Amniotic epithelial cell (primary cell): ENCODE measurements at regions not wholly inside any gene's neighbourhood (a gene's known extent, or its start where the extent isn't known, plus 50 kb on each side); places are given as distances from the start of the nearest gene placed in this dataset.
A peak's percentile ranks its signal among the peaks of the same experiment; 100 is the strongest.
"Not testable (repeated sequence)": the region's sequence is repeated elsewhere in the genome, so short reads cannot be mapped to it uniquely, and the experiment has no call there.

Experiments used
- DNase-seq: peaks from one replicate; pipeline ENCODE4 v3.0.0-alpha.2; 2010; ENCODE audit warnings: low read depth

- no peak for DNase-seq
Measured at GRCh38 chr2:144830543-144830942, 310.6 kb upstream of the ZEB2 start.

GRCh38 chr2:144827404-144827803 lies 307.5 kb upstream of the ZEB2 start:
- no peak for DNase-seq

GRCh38 chr2:144826105-144826504 lies 306.2 kb upstream of the ZEB2 start:
- no peak for DNase-seq

GRCh38 chr2:144825331-144826020 lies 305.6 kb upstream of the ZEB2 start:
- no peak for DNase-seq

GRCh38 chr2:144824306-144825080 lies 304.6 kb upstream of the ZEB2 start:
- no peak for DNase-seq

GRCh38 chr2:144822966-144823365 lies 303.0 kb upstream of the ZEB2 start:
- no peak for DNase-seq

- no peak for DNase-seq
Measured at GRCh38 chr2:144812288-144812687, 292.4 kb upstream of the ZEB2 start.

- peak; percentile 54 for DNase-seq
Measured at GRCh38 chr2:144801766-144802165, 281.8 kb upstream of the ZEB2 start.

GRCh38 chr2:144801325-144801724 lies 281.4 kb upstream of the ZEB2 start:
- DNase-seq, result no peak

- no peak for DNase-seq
Measured at GRCh38 chr2:144798989-144799388, 279.1 kb upstream of the ZEB2 start.

- DNase-seq, result no peak
Measured at GRCh38 chr2:144798034-144798433, 278.1 kb upstream of the ZEB2 start.

- DNase-seq, result no peak
Measured at GRCh38 chr2:144796936-144797335, 277.0 kb upstream of the ZEB2 start.

GRCh38 chr2:144796164-144796563 lies 276.2 kb upstream of the ZEB2 start:
- DNase-seq, result no peak

- no peak for DNase-seq
Measured at GRCh38 chr2:144785253-144785652, 265.3 kb upstream of the ZEB2 start.

GRCh38 chr2:144780983-144781382 lies 261.1 kb upstream of the ZEB2 start:
- no peak for DNase-seq

GRCh38 chr2:144776766-144777165 lies 256.8 kb upstream of the ZEB2 start:
- DNase-seq, result peak; percentile 30

- DNase-seq, result no peak
Measured at GRCh38 chr2:144774809-144775208, 254.9 kb upstream of the ZEB2 start.

- no peak for DNase-seq
Measured at GRCh38 chr2:144771348-144771747, 251.4 kb upstream of the ZEB2 start.

GRCh38 chr2:144770616-144771230 lies 250.8 kb upstream of the ZEB2 start:
- no peak for DNase-seq

- DNase-seq, result not testable (repeated sequence)
Measured at GRCh38 chr2:144760939-144761338, 241.0 kb upstream of the ZEB2 start.

- peak; percentile 23 for DNase-seq
Measured at GRCh38 chr2:144759746-144760145, 239.8 kb upstream of the ZEB2 start.

GRCh38 chr2:144758196-144758595 lies 238.3 kb upstream of the ZEB2 start:
- not testable (repeated sequence) for DNase-seq

- no peak for DNase-seq
Measured at GRCh38 chr2:144753416-144753815, 233.5 kb upstream of the ZEB2 start.
